Hematopoietic multipotent progenitor cell treated with erythropoietin and hydrocortisone succinate and interleukin-3 and kit ligand, for 15 days (in vitro differentiated cells): ENCODE measurements at regions not wholly inside any gene's neighbourhood (a gene's known extent, or its start where the extent isn't known, plus 50 kb on each side); places are given as distances from the start of the nearest gene placed in this dataset.
"Not testable (repeated sequence)": the region's sequence is repeated elsewhere in the genome, so short reads cannot be mapped to it uniquely, and the experiment has no call there.

ENCODE experiments used
- DNase-seq: peaks from one replicate; pipeline ENCODE4 v3.0.0-alpha.2; 2015; ENCODE audit warnings: low spot score

DNA sequence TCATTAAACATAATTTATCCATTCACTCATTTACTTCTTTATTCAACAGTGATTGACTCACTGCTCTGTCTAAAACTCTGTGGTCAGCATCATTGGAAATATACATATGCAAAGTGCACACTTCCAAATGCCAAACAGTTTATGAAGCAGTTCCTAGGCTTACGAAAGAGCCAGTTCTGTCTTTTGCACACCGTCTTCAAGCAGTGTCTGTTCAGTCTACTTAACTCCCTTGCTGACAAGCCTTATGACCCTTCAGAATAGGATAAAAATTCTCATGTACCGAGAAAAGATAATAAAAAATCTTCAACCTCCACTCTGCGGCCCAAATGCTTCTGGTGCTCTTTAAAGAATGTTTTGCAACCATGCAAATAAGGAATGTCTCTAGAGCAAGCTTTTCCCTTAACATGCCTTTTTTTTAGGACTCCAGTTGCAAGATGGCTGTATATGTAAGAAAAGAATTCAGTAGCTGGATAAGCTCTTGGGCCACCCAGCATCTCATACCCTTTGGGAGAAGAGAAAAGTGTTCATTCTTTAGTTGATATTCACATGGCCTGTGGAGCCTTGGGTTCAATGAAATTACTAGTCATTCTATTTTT lies 1037.0 kb upstream of the SLIT2 start:
- DNase-seq: no peak

DNA sequence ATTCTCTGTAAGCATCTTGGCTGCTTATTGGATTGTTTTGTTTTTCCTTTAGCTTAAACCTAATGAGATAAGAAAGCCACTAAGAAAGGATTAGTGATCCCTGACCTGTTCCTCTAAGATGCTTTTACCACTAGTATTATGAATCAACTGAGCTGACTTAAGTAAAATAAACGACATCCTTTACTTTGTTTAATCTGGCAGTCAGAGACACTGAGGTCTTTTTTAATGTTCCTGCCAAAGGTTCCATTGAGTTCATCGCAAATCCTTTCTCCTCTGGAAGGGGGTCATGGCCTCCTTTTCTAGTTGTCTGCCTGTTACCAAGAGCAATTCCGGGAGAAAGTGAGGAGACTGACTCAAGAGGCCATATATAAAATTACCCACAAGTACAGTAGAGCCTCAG lies 1038.3 kb upstream of the SLIT2 start:
- DNase-seq: no peak

DNA sequence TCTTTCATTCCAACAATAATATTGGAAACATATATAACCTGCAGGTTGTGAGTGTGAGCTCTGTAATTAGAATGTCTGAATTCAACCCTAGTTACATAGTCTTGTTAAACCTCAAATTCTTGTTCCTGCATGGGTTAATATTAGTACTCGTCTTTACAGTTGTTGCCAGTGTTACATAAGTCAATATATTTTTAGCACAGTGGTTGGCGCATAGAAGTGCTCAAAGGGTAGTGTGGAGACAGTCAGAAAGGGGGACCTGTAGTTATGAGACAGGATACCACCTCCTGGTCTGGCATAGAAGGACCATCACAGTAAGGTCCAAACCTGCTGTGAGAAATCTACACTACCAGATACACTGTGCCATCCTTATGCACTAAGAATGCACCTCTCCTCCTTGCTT lies 1045.9 kb upstream of the SLIT2 start:
- no peak for DNase-seq

DNA sequence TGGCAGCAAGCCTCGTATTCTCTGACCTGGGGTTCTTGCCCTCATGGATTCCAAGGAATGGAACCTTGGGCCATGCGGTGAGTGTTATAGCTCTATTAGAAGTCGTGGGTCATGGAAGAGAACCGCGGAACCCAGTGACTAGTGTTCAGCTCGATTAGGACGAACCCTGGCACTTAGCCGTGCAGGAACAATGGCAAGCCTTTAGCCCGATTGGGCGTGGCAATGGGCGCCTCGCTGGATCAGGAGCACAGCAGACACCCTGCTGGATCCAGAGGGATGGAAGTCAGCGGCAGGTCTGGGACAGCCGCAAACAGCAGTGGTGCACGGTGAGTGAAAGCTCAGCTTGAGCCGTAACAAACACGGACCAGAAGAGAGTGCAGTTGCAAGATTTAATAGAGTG lies 1053.9 kb upstream of the SLIT2 start:
- DNase-seq: not testable (repeated sequence)

GRCh38 chr4:19195696-19196095 lies 1056.0 kb upstream of the SLIT2 start:
- no peak for DNase-seq

DNA sequence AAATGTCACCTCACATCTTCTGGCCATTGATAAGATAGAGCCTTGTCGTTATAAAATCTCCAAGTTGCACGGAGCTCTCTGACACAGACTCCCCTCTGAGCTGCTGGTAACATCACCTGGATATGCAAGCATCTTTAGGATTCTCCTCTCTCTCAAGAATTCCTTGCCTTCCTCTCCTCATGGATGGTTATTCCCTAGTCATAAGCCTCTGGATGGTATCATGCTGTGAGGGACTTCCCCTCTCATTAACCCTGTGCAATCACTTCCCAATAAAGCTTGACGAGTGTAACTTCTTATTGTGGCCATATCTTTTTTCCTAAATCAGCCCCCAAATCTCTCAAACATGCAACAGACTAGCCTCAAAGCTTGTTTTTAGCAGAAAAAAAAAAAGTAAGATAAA lies 1057.0 kb upstream of the SLIT2 start:
- DNase-seq: no peak

- no peak for DNase-seq
Measured at GRCh38 chr4:19193274-19193981, 1058.3 kb upstream of the SLIT2 start.

- DNase-seq: no peak
Measured at GRCh38 chr4:19191979-19192650, 1059.6 kb upstream of the SLIT2 start.

- DNase-seq: no peak
Measured at GRCh38 chr4:19187691-19188090, 1064.0 kb upstream of the SLIT2 start.

DNA sequence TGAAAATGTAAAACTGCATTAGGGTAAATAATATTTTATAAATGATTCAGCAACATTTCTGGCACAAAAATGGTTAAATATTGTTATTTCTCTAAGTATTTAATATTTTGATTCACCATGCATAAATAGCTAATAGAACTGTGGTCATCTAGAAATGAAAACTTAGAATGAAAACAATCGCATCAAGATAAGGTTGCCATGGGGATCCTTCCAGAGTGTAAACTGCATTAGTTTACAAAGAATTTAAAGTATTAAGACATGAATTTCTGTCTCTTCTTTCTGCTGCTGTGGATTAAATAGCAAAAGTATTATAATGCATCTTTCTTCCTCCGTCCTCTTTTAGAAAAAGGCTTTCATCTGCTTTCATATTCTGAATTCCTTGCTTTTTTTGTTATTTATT lies 1064.6 kb upstream of the SLIT2 start:
- no peak for DNase-seq

DNA sequence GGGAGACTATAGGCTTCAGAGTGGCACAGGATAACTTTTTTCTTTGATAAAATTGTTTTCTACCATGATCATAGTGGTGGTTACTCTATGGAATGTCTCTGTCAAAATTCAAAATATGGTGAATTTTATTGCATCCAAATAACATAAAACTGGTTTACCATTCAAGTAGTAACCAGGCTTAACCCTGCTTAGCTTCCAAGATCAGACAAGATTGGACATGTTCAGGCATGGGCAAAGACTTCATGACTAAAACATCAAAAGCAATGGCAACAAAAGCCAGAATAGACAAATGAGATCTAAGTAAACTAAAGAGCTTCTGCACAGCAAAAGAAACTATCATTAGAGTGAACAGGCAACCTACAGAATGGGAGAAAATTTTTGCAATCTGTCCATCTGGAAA lies 1070.1 kb upstream of the SLIT2 start:
- DNase-seq: not testable (repeated sequence)

- no peak for DNase-seq
Measured at GRCh38 chr4:19178835-19179234, 1072.9 kb upstream of the SLIT2 start.

DNA sequence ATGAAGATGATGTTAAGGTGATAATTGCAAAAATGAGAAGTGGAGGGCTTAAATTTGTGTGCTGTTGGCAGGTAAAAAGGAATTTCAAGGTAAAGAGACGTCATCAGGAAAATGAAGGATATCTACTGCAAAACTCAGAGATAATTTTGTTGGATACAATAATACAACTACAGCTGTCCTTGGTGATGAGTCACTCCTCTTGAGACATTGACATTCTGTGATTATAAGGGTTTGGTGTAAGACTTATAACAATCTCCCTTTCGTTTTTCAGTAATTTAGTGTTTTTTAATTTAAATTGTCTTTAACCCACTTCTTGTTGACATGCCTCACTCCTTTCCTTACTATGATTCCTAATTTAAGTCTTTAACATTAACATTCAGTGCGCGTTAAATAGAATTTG lies 1074.1 kb upstream of the SLIT2 start:
- no peak for DNase-seq

- DNase-seq: no peak
Measured at GRCh38 chr4:19171832-19172231, 1079.9 kb upstream of the SLIT2 start.

- DNase-seq: no peak
Measured at GRCh38 chr4:19167311-19167710, 1084.4 kb upstream of the SLIT2 start.

DNA sequence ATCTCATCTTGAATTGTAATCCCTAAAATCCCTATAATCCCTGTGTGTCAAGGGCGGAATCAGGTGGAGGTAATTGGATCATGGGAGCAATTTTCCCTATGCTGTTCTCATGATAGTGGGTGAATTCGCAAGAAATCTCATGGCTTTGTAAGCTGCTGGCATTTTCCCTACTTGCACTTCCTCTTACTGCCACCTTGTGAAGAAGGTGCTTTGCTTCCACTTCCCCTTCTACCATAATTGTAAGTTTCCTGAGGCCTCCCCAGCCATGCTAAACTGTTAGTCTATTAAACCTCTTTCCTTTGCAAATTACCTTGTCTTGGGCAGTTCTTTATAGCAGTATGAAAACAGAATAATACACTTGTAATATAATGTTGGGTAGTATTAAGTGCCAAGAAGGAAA lies 1087.4 kb upstream of the SLIT2 start:
- no peak for DNase-seq

DNA sequence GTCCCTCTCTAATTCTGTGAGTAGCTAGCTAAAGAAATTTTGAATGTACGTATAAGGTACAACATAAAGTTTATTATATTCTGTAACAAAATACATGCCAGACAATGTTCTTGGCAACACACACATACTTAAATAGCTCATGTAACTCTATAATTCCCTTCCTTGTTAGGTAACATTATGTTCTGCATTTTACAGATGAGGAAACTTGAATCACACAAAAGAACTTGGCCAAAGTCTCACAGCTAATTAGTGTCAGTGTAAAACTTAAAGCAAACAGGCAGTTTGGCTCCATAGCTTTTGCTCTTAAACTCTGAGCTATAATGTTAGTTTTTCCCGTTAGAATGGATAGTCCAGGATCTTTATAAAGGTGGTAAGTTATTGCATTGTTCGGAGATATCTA lies 1091.8 kb upstream of the SLIT2 start:
- no peak for DNase-seq

DNA sequence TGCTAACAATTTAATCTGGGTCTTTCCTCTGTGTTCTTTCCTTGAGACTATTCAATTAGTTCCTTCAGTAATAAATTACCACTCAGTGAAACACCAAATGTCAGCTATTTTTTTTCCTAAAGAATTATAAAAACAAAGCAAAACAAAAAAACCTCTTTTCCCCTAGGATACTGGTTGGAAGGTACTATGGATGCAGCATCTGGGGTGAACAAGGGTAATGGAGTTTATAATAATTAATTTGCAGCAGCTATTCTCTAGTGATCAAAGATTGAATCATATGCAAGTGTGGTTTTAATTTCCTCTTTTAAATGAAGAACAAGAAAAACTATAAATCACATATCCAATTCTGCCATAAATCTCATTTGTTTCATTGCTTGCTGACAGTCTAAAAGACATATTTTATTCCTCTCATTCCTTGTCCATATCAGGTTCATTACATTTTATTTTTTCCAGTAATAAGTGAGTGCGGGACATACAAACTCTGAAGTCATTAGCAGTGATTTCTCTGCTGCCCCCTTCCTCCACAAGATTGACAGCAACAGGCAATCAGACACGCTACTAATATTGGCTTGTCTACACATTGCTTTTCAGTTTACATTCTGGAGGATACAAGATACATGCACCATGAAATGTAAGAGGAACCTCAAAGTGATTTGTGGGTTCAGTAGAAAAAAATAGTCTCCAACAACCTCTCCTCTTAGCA lies 1093.4 kb upstream of the SLIT2 start:
- DNase-seq: no peak

DNA sequence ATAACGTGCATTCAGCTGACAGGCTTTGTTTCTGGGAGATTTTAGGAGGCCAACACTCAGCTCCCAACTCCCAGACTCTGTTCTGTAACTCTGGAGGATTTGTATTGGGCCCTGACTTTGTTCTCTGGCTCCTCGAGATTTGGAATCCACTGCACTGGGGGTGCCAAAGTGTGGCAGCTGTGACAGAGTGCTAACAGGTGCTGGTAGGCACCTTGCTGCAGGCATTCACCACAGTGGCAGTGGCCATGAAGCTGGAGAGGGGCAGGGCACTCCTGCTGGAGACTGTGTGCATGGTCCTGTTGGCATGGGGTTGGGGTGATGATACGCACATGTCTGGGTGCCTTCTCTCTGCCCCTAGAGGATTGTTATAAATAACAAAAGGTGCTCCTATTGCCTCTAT lies 1094.9 kb upstream of the SLIT2 start:
- DNase-seq: no peak

GRCh38 chr4:19155568-19155967 lies 1096.1 kb upstream of the SLIT2 start:
- no peak for DNase-seq

DNA sequence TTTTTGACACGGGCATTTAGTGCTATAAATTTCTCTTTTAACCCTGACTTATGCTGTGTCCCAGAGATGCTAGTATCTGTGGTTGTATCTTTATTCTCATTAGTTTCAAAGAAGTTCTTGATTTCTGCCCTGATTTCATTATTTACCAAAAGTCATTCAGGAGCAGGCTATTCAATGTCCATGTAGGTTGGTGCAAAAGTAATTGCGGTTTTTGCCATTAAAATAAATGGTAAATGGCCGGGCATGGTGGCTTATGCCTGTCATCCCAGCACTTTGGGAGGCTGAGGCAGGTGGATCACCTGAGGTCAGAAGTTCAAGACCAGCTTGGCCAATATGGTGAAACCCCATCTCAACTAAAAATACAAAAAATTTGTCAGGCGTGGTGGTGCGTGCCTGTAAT lies 1097.4 kb upstream of the SLIT2 start:
- DNase-seq: not testable (repeated sequence)

DNA sequence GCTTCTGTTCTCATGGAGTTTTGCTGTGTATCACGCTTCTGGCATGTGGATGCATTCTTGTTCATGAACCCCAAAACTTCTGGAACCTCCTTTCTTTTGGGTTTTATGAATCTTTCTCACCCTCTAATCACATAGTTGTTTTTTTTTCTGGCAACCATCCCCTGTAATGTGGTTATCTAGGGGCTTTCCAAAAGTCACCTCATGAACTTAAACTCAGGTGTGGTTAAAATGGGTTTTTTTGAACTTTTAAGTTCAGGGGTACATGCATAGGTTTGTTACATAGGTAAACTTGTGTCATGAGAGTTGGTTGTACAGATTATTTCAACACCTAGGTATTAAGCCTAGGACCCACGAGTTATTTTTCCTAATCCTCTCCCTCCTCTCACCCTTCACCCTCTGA lies 1099.4 kb upstream of the SLIT2 start:
- DNase-seq: no peak

GRCh38 chr4:19151684-19152083 lies 1100.0 kb upstream of the SLIT2 start:
- DNase-seq: no peak
